Muscle layer of duodenum (tissue), 2 donors: ENCODE measurements at regions not wholly inside any gene's neighbourhood (a gene's known extent, or its start where the extent isn't known, plus 50 kb on each side); places are given as distances from the start of the nearest gene placed in this dataset.
"Not testable (repeated sequence)": the region's sequence is repeated elsewhere in the genome, so short reads cannot be mapped to it uniquely, and the experiment has no call there.

Experiments
- H3K27ac ChIP-seq: one replicate; pipeline ENCODE4 v1.7.0; 2013; ENCODE audit warnings: mild to moderate bottlenecking, low read length
- H3K27me3 ChIP-seq: one replicate; pipeline ENCODE4 v1.7.0; 2013; ENCODE audit warnings: low read depth, mild to moderate bottlenecking, control low read depth, low read length
- H3K36me3 ChIP-seq, 2 donors: one replicate each; pipeline ENCODE4 v1.7.0; 2013; ENCODE audit warnings: low read length in 2 of 2, control low read depth in 1 of 2, mild to moderate bottlenecking in 1 of 2; ENCODE audit not compliant: insufficient read depth in 2 of 2, control insufficient read depth in 1 of 2
- H3K4me1 ChIP-seq, 2 donors: one replicate each; pipeline ENCODE4 v1.7.0; 2013; ENCODE audit warnings: low read length in 2 of 2, mild to moderate bottlenecking in 2 of 2, control low read depth in 1 of 2, moderate library complexity in 1 of 2; ENCODE audit not compliant: insufficient read depth in 2 of 2, control insufficient read depth in 1 of 2
- H3K4me3 ChIP-seq, 2 donors: one replicate each; pipeline ENCODE4 v1.7.0; 2013; ENCODE audit warnings: low read length in 2 of 2, low read depth in 1 of 2, mild to moderate bottlenecking in 1 of 2
- H3K9me3 ChIP-seq, 2 donors: one replicate each; pipeline ENCODE4 v1.7.0; 2013; ENCODE audit warnings: low read length in 2 of 2, control low read depth in 1 of 2, mild to moderate bottlenecking in 1 of 2; ENCODE audit not compliant: control insufficient read depth in 1 of 2
- donor health status: healthy.

DNA sequence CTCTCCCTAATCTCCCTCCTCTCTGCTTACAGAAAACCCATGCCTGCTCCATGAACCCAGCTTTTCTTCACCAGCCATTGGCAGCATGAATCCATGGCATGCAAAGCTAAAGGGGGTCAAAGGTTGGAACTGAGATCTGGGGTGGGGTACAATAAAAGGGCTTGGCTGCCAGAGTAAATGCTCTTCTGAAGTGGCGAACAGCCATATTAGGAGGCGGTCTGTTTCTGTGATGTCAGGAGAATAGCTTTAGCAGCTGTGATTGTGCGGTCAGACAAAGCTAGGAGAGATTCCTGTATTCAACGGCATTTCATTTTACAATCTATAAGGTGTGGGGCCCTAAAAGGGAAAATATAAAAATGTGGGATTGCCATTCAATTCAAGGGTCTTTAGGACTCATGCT is 71.7 kb upstream of the TMPRSS2 start:
- Histone ChIP-seq H3K4me1 (no peaks in the 10 kb centered on the region), H3K9me3 (peaks cover 11 to 16% of the 10 kb centered on the region in 2 donors), H3K27me3 (no peaks in the 10 kb centered on the region), H3K36me3 (no peaks in the 10 kb centered on the region), H3K27ac (peak overlapping the region; percentile 91), H3K4me3 (no peak overlapping the region)

- no peaks in the 10 kb centered on the region for H3K4me1 ChIP-seq
- peaks cover 11 to 16% of the 10 kb centered on the region in 2 donors for H3K9me3 ChIP-seq
- no peaks in the 10 kb centered on the region for H3K36me3 ChIP-seq
- H3K27me3 ChIP-seq = no peaks in the 10 kb centered on the region
- peak overlapping the region in 1 of 2 donors; percentile 2 for H3K4me3 ChIP-seq
- H3K27ac ChIP-seq = peak overlapping the region; percentile 91
Measured at GRCh38 chr21:41578716-41579115, 70.8 kb upstream of the TMPRSS2 start.

DNA sequence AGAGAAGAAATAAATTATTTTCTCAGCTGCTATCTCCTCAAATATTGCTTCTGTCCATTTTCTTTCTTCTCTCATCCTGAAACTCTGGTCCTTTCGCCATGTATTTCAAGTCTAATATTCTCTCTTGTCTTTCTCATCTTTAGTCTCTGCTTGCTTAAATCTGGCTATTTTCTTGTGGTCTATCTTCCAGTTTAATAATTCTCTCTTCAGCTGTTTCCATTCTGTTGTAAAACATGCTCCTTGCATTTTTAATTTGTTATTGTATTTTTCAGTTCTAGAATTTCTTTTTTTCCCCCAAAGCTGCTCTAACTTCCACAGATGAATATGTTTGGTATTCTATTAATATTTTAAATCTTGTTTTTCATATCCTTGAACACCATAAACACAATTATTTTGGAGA is 70.1 kb upstream of the TMPRSS2 start:
- Histone ChIP-seq H3K4me1 (no peaks in the 10 kb centered on the region), H3K27me3 (no peaks in the 10 kb centered on the region), H3K9me3 (peaks cover 11 to 16% of the 10 kb centered on the region in 2 donors), H3K4me3 (no peak overlapping the region), H3K27ac (peak overlapping the region; percentile 91), H3K36me3 (no peaks in the 10 kb centered on the region)

DNA sequence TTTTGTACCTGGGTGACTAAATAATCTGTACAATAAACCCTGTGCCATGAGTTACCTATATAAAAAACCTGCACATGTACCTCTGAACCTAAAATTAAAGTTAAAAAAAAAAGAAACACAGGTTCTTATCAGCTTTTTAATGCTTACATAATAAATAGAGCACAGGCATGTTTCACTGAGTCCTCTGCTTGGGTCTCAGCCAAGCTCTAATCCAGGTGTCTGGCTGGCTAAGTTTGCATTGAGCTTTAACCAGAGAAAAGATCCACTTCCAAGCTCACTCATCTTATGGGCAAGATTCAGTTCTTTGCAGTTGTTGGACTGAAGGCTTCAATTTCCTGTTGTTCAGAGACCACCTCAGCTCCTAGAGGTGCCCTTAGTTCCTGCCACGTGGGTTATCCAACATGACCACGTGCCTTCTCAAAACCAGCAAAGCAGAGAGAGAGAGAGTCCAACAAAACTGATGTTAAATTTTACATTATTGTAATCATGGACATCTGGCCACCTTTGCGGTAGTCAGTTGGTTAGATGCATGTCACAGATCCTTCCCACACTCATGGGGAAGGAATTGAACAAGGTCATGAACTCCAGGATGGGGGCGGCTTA is 68.2 kb upstream of the TMPRSS2 start:
- Histone ChIP-seq H3K4me3 (no peak overlapping the region), H3K27ac (no peak overlapping the region), H3K36me3 (no peaks in the 10 kb centered on the region), H3K4me1 (no peaks in the 10 kb centered on the region), H3K27me3 (no peaks in the 10 kb centered on the region), H3K9me3 (peaks cover 19 to 31% of the 10 kb centered on the region in 2 donors)

DNA sequence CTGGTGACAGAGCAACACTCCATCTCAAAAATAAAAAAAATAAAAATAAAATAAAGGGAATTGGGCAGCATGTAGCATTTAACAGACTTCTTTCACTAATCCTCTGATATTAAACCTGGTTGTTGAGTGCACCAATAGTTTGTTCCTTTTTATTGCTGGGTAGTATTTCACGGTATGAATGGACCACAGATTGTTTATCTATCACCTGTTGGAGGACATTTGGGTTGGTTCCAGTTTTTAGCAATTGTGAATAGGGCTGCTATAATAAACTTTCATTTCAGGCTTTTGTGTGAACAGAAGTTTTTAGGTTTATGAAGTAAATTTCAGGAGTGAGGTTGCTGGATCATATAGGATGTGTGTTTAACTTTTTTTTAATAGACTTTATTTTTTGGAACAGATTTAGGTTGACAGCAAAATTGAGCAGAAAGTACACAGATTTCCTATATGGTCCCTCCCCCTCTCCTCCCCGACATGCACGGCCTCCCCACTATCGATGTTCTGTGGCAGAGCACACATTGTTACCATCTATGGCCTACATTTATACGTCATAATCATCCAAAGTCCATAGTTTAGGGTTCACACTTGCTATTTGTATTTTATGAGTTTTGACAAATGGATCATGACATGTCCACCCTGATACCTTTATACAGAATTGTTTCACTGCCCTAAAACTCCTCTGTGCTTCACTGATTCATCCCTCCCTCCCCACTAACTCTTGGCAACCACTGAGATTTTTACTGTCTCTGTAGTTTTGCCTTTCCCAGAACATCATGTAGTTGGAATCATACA is 66.1 kb upstream of the TMPRSS2 start:
- Histone ChIP-seq H3K4me3 (no peak overlapping the region), H3K27me3 (no peaks in the 10 kb centered on the region), H3K27ac (peak overlapping the region; percentile 49), H3K36me3 (no peaks in the 10 kb centered on the region), H3K4me1 (no peaks in the 10 kb centered on the region), H3K9me3 (peaks cover 19 to 31% of the 10 kb centered on the region in 2 donors)

DNA sequence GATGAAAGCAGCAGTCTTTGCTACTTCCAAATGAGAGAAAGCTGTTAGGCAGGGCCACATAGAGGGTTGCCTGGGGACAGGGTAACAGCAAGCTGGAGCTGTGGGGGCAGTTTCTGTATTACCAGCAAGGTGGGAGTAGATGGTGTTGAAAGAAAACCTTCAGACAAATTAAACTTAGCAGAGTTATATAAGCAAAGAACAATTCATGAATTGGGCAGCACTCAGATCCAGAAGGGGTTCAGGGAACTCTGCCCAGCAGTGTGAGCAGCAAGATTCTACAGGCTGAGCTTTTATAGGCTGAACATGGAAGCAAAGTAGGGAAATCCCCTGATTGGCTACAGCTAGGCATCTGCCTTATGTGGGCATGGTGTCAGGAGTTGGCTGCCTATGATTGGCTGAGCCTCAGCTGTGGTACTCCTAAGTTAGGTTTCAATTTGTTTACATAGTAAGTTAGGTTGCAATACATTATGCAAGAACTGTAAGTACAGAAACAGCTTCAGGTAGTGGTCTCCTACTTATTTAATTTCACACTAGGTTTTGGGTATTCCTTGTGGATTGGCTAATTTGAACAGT is 64.1 kb upstream of the TMPRSS2 start:
- H3K4me3 ChIP-seq = no peak overlapping the region
- H3K36me3 ChIP-seq = no peaks in the 10 kb centered on the region
- H3K27ac ChIP-seq = no peak overlapping the region
- peaks cover 8 to 15% of the 10 kb centered on the region in 2 donors for H3K9me3 ChIP-seq
- no peaks in the 10 kb centered on the region for H3K27me3 ChIP-seq
- no peaks in the 10 kb centered on the region for H3K4me1 ChIP-seq

- Histone ChIP-seq H3K9me3 (peaks cover 8 to 15% of the 10 kb centered on the region in 2 donors), H3K4me3 (no peak overlapping the region), H3K27ac (no peak overlapping the region), H3K36me3 (no peaks in the 10 kb centered on the region), H3K27me3 (no peaks in the 10 kb centered on the region), H3K4me1 (no peaks in the 10 kb centered on the region)
Measured at GRCh38 chr21:41570791-41571355, 62.9 kb upstream of the TMPRSS2 start.

DNA sequence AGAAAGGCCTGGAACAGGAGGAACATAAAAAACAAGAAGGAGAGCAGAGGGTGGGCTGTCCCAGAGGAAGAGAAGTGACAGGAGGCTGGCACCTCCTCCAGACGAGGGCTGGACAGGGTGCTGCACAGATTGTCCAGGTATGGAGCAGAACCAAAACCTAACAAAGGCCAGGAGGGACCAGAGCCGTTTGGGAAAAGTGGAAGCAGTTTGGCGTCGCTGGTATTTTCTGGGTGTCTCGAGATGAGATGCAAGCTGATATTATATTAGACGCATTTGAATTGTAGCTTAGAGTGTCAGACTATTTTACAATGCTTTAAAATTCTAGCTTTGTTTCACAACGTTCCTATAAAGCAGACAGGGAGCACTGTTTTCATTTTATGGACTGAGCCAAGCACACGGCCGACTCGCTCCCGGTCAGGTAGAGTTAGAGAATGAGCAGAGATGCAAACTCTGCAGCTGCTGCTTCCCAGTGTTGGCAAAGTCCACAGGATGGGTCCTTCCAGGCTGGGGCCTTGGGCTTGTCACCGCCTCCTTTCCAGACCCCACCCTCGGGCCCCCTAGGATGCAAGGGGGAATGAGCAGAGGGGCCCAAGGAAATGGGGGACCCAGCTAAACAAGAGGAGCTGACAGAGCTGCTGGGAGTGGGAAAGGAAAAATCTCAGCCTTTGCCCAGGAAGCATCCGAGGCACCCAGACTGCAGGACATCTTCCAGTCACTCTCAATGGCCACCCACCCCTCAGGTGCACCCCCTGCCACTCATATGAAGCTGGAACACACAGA is 60.8 kb upstream of the TMPRSS2 start:
- Histone ChIP-seq H3K27me3 (no peaks in the 10 kb centered on the region), H3K36me3 (no peaks in the 10 kb centered on the region), H3K9me3 (peaks cover 8 to 15% of the 10 kb centered on the region in 2 donors), H3K4me1 (no peaks in the 10 kb centered on the region), H3K4me3 (no peak overlapping the region), H3K27ac (no peak overlapping the region)

DNA sequence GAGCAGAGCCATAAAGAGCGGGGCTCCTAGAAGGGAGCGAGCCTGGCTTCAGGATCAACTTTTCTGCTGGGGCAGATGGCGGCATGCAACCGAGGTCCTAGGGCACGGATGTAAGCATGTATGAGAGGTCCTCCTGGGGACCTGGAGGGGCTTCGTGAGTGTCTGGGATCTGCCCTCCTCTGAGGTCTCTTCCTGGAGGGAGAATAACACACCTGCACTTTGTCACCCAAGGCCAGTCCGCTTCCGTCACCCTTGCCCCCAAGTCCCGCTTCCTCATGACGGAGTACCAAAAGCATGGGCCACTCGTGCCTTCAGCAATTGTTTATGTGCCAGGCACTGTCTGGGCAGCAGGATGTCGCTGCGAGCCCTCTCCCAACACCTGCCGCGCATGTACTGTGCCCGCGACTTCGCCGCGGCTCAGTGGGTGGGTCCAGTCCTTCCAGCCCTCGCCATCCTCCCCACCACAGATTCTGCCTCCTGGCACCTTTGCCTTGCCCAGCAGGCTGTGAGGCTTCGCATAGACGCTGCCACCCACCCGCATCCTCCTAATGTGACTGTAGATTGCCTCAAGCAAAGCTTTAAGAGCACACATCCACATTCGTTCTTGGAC is 60.0 kb upstream of the TMPRSS2 start:
- Histone ChIP-seq H3K36me3 (no peaks in the 10 kb centered on the region), H3K4me1 (no peaks in the 10 kb centered on the region), H3K27ac (no peak overlapping the region), H3K4me3 (no peak overlapping the region), H3K9me3 (peaks cover 8 to 15% of the 10 kb centered on the region in 2 donors), H3K27me3 (no peaks in the 10 kb centered on the region)

DNA sequence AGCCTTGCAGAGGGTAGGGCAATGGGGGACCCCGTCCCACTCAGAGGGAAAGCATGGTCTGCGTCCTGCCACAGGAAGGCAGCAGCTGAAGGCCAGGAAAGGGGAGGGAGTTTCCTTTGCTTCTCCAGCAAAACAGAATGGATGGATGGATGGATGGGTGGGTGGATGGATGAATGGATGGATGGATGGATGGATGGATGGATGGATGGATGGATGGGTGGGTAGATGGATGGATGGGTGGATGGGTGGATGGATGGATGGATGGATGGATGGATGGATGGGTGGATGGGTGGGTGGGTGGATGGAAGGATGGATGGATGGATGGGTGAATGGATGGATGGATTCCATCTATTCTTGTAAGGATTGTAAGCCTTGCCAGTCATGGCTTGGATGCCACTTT is 59.3 kb upstream of the TMPRSS2 start:
- H3K4me3 ChIP-seq, H3K27ac ChIP-seq, H3K4me1 ChIP-seq, H3K27me3 ChIP-seq, H3K9me3 ChIP-seq, H3K36me3 ChIP-seq: not testable (repeated sequence)
